ENCODE measurements at regions not wholly inside any gene's neighbourhood (a gene's known extent, or its start where the extent isn't known, plus 50 kb on each side); places are given as distances from the start of the nearest gene placed in this dataset.

- TF ChIP-seq CTCF (conservative IDR thresholded peaks at IDR 0.05 in 1 of 2, IDR thresholded peaks at IDR 0.05 in 1 of 2; ENCODE audit: extremely low read depth in 1 of 2, insufficient read depth in 1 of 2, low read depth in 1 of 2, low read length in 2 of 2) (no peak), EZH2 (IDR thresholded peaks at IDR 0.05; ENCODE audit: borderline replicate concordance, low read length) (no peak)
Measured at GRCh38 chr3:18085429-18085828, 339.7 kb downstream of the SATB1 start.
